ENCODE measurements at regions not wholly inside any gene's neighbourhood (a gene's known extent, or its start where the extent isn't known, plus 50 kb on each side); places are given as distances from the start of the nearest gene placed in this dataset.
"Not testable (repeated sequence)": the region's sequence is repeated elsewhere in the genome, so short reads cannot be mapped to it uniquely, and the experiment has no call there.

DNA sequence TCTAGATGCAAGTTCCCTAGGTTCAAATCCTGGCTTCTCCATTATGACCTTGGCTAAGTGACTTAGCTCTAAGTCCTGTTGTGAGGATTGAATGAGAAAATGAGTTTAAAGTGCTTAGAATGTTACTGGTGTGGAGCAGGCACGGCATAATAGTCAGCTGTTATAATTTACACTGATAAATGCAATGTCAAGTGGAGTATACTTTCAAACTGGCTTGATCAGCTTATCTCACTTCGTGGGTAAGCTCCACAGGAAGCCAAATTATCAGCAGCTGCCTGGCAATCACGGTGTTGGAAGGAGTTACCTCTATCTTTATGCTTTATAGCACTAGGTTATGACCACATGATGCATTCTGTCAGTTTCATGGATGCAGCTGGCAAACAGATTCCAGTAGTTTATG lies 272.8 kb downstream of the OLFM4 start:
- no peak overlapping the region for H3K4me3 ChIP-seq
- intact Hi-C loops (cut with DNase I; ENCODE audit: low total_unique reads), result no loop called here
- TF ChIP-seq, protein P1, sequence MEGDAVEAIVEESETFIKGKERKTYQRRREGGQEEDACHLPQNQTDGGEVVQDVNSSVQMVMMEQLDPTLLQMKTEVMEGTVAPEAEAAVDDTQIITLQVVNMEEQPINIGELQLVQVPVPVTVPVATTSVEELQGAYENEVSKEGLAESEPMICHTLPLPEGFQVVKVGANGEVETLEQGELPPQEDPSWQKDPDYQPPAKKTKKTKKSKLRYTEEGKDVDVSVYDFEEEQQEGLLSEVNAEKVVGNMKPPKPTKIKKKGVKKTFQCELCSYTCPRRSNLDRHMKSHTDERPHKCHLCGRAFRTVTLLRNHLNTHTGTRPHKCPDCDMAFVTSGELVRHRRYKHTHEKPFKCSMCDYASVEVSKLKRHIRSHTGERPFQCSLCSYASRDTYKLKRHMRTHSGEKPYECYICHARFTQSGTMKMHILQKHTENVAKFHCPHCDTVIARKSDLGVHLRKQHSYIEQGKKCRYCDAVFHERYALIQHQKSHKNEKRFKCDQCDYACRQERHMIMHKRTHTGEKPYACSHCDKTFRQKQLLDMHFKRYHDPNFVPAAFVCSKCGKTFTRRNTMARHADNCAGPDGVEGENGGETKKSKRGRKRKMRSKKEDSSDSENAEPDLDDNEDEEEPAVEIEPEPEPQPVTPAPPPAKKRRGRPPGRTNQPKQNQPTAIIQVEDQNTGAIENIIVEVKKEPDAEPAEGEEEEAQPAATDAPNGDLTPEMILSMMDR (IDR thresholded peaks at IDR 0.05), result no peak
- no peaks in the 10 kb centered on the region for H3K9me3 ChIP-seq
- H3K4me1 ChIP-seq, result no peaks in the 10 kb centered on the region
- H3K36me3 ChIP-seq, result no peaks in the 10 kb centered on the region
- no peak for DNase-seq
- no peak overlapping the region for H3K27ac ChIP-seq
- no peaks in the 10 kb centered on the region for H3K27me3 ChIP-seq

DNA sequence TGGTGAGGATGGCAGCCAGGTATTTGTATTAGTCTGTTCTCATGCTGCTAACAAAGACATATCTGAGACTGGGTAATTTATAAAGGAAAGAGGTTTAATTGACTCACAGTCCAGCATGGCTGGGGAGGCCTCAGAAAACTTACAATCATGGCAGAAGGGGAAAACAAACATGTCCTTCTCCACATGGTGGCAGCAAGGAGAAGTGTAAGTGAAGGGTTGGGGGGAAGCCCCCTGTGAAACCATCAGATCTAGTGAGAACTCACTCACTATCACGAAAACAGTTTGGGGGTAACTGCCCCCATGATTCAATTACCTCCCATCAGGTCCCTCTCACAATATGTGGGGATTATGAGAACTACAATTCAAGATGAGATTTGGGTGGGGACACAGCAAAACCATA lies 276.8 kb downstream of the OLFM4 start:
- DNase-seq; intact Hi-C loops (cut with DNase I; ENCODE audit: low total_unique reads): not testable (repeated sequence)

DNA sequence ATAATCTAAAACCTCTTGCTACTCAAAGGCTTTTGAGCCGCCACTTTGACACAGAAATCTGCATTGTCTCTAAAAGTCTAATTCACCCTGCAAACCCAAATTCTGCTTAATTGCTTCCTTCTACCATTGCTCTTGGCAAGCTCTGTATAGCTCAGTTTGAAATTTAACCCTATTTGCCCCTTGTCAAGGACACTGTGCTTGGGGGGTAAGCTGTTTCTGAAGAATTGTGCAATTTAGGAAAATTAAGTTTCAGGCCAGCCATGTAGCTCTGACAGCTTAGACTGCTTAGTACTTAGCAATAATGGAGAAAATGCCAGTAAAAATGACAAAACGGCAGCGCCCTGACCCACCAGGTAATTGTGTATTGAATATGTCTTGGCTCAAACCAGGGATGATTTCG lies 282.2 kb downstream of the OLFM4 start:
- no peaks in the 10 kb centered on the region for H3K27me3 ChIP-seq
- DNase-seq, result no peak
- TF ChIP-seq, protein P1 (IDR thresholded peaks at IDR 0.05), result no peak
- intact Hi-C loops (cut with DNase I; ENCODE audit: low total_unique reads), result no loop called here
- no peaks in the 10 kb centered on the region for H3K4me1 ChIP-seq
- no peak overlapping the region for H3K27ac ChIP-seq
- H3K9me3 ChIP-seq, result no peaks in the 10 kb centered on the region
- no peaks in the 10 kb centered on the region for H3K36me3 ChIP-seq
- H3K4me3 ChIP-seq, result no peak overlapping the region

More for the DNA sequence above, 276.8 kb downstream of the OLFM4 start:
- H3K27ac ChIP-seq, H3K36me3 ChIP-seq, H3K9me3 ChIP-seq, H3K4me1 ChIP-seq, H3K4me3 ChIP-seq, H3K27me3 ChIP-seq: not testable (repeated sequence)

DNA sequence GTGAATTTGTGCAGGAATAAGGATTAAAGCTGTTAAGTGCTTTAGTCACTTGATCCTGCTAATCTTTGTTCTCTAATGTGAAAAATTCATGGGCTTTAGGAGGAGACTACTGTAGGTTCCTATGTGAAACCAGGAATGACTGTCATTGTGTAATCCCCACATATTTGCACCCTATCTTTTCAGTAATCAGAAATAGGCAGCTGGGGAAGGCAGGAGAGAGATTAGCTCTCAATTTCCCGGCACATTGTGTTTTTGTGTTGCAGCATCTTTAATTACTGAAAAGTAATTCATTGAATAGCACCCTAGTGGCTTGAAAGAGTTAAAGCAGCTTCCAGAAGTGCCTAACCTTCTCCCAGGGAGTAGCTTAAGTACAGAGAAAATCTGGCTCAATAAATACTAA lies 282.9 kb downstream of the OLFM4 start:
- Histone ChIP-seq H3K9me3 (no peaks in the 10 kb centered on the region), H3K4me1 (no peaks in the 10 kb centered on the region), H3K27ac (no peak overlapping the region), H3K4me3 (no peak overlapping the region), H3K36me3 (no peaks in the 10 kb centered on the region), H3K27me3 (no peaks in the 10 kb centered on the region)
- TF ChIP-seq, protein P1 (IDR thresholded peaks at IDR 0.05), result no peak
- intact Hi-C loops (cut with DNase I; ENCODE audit: low total_unique reads), result no loop called here
- DNase-seq, result no peak

DNA sequence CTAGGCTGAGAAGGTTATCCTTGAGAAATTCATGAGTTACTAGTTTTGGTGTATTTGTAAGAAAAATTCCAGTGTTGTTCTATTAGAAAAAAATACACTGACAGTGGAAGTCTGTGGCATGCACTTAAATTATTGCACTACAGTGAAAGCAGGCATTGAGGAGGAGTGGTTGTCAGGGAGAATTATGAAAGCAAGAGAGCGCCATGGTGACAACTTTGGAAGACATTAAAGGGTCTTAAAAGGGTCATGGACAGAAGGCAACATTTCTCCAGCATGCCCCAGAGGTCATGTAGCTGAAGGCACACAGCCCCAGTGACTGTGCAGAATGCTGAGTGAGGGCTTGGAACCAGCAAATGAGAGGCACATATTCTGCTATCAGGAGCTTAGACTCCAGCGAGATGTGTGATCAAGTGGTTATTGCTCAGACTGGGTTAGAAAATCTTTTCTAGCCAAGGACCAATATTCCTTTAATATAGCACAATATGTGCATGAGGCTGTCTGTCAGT lies 292.7 kb downstream of the OLFM4 start:
- Histone ChIP-seq H3K27me3 (no peaks in the 10 kb centered on the region), H3K4me3 (no peak overlapping the region), H3K9me3 (no peaks in the 10 kb centered on the region), H3K27ac (no peak overlapping the region), H3K36me3 (no peaks in the 10 kb centered on the region), H3K4me1 (no peaks in the 10 kb centered on the region)
- no peak for DNase-seq
- TF ChIP-seq, protein P1 (IDR thresholded peaks at IDR 0.05), result no peak
- intact Hi-C loops (cut with DNase I; ENCODE audit: low total_unique reads), result no loop called here

DNA sequence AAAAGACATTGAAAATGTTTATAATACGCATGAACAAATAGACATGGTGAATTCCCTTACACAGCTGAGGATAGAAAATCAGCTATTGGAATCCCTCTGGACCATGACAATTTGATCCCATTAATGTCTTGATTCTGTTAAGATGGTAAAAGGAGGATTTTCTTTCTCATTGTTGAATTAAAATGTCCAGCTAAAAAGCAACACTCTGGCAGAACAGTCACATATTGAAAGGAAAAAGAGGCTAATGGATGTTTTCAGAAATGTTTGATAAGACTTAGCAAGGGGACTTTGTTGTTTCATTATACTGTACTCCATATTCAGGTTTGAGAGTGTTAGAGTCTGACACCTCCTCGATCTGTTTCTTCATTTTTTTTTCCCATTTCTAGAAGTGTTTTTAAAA lies 296.0 kb downstream of the OLFM4 start:
- intact Hi-C loops (cut with DNase I; ENCODE audit: low total_unique reads), result no loop called here
- no peak overlapping the region for H3K27ac ChIP-seq
- TF ChIP-seq, protein P1 (IDR thresholded peaks at IDR 0.05), result no peak

More for the DNA sequence above, 296.0 kb downstream of the OLFM4 start:
- Histone ChIP-seq H3K36me3 (no peaks in the 10 kb centered on the region), H3K27me3 (no peaks in the 10 kb centered on the region), H3K4me3 (no peak overlapping the region), H3K9me3 (no peaks in the 10 kb centered on the region), H3K4me1 (no peaks in the 10 kb centered on the region)
- no peak for DNase-seq

Data from tibial artery (tissue), 4 donors.